ENCODE measurements at regions not wholly inside any gene's neighbourhood (a gene's known extent, or its start where the extent isn't known, plus 50 kb on each side); places are given as distances from the start of the nearest gene placed in this dataset.
A peak's percentile ranks its signal among the peaks of the same experiment; 100 is the strongest.

GRCh38 chr2:180191432-180192124, 184.5 kb upstream of the CWC22 start:
- no peak for ATAC-seq

- no peak for ATAC-seq
Observed at GRCh38 chr2:180190851-180191250, 183.8 kb upstream of the CWC22 start.

- no peak for ATAC-seq
Observed at GRCh38 chr2:180187611-180188010, 180.5 kb upstream of the CWC22 start.

GRCh38 chr2:180184506-180184905, 177.4 kb upstream of the CWC22 start:
- ATAC-seq = peak; percentile 75

DNA sequence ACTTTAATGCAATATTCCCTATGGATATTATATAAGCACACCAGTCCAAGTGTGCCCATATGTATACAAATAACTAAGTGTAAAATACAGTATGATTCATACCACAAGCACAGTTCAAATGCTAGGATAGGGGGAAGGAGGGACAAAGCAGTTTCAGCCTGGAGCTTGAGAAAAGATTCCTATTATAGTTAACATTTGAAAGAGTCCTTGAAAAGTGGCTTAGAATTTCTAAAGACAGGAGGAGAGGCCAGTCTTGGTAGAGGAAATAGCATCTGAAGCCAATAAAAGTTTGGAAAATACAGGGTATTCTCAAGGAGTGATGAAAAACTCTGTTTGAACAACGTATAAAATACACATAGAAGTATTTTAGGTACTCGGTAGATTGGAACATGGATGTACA, 173.4 kb upstream of the CWC22 start:
- no peak for ATAC-seq

- no peak for ATAC-seq
Observed at GRCh38 chr2:180177534-180177933, 170.4 kb upstream of the CWC22 start.

DNA sequence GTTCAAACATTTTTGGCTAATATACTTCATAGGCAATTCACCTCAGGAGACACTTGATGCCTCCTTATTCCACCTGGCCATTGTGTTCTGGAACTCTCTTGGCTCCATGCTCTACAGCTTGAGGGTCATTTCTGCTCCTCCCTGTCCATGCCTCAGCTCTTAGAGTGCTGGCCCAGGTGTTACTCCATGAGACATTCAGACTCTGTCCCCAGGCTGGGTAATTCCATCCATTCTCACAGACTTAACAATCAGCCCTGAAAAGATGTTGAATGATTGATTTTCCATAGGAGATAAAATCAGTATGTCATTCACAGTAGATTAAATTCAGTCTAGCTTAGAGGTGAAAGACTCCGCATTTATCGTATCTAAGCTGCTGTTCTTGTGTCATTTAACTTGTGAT, 168.6 kb upstream of the CWC22 start:
- no peak for ATAC-seq

- ATAC-seq = no peak
Observed at GRCh38 chr2:180174580-180174979, 167.5 kb upstream of the CWC22 start.

- no peak for ATAC-seq
Observed at GRCh38 chr2:180169474-180169873, 162.4 kb upstream of the CWC22 start.

GRCh38 chr2:180161415-180161814, 154.3 kb upstream of the CWC22 start:
- no peak for ATAC-seq

DNA sequence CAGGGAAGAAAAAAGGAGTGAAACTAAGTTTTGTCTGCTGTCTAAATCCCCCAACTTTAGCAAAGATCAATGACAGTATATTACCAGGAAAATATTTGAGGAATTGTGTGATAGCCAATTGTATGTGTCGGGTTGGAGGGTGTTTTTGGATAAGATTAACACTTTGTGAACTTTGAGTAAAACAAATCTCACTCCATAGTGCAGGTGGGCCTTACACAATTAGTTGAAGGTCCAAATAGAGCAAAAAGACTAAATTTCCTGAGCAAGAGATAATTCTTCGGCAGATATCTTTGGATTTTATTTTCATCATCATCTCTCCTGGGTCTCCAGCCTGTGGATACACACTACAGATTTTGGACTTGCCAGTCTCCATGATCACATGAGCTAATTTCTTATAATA, 152.8 kb upstream of the CWC22 start:
- no peak for ATAC-seq

DNA sequence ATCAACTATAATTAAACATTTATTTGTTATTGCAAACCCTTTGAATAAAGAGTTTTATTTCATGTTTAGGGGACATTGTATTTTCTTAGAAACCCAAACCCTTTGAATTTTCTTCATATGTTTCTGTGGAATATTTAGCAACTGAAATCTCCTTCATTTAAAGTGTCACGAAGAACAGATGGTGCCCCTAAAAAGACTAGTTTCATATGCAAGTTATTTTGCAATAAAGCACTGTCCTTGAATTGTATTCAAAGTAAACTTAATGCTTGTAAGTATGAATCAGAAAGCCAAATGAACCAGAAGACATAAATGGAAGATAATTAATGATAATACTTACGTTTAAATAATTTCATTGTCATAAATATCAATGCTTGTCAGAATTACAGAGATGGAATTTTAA, 151.9 kb upstream of the CWC22 start:
- ATAC-seq = no peak

DNA sequence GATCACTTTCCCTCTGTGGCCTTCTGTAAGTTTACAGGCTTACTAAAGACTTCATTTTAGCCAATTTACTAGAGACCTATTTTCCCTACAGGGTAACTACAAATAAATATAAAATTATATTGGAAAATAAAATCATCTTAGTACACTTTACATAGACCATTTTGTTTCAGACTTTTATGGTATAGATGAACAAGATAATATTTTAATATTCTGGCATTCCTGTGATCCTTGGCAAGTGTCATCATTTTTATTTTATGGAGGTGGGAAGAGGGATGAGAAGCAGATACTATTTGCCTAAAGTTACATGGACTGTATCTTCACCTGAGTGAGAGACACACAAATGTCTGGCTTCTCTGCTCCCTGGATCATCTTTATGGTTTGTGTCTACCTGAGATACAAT, 149.6 kb upstream of the CWC22 start:
- no peak for ATAC-seq

GRCh38 chr2:180150606-180151005, 143.5 kb upstream of the CWC22 start:
- ATAC-seq = no peak

GRCh38 chr2:180146541-180146940, 139.4 kb upstream of the CWC22 start:
- ATAC-seq = no peak

GRCh38 chr2:180146114-180146513, 139.0 kb upstream of the CWC22 start:
- no peak for ATAC-seq

- no peak for ATAC-seq
Observed at GRCh38 chr2:180145163-180145562, 138.1 kb upstream of the CWC22 start.

- ATAC-seq = no peak
Observed at GRCh38 chr2:180144338-180144813, 137.3 kb upstream of the CWC22 start.

GRCh38 chr2:180143633-180144337, 136.7 kb upstream of the CWC22 start:
- no peak for ATAC-seq

DNA sequence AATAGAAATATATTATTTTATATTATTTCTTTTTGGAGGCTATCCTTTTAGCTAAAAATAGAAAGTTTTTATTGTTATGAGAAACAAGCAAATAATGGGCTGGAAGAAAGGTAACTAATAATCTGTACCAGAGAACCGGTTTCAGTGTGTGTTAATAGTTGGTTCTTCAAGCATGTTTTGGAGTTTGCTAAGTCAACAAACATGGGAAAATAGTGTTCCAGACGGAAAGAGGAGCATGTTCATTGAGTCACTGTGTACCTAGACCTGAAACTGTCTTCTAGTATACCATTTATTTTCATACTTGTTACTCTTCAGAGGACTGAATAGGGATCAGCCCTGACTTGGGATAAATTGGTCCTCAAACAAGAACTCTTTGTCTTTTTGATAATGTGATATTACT, 134.5 kb upstream of the CWC22 start:
- no peak for ATAC-seq

DNA sequence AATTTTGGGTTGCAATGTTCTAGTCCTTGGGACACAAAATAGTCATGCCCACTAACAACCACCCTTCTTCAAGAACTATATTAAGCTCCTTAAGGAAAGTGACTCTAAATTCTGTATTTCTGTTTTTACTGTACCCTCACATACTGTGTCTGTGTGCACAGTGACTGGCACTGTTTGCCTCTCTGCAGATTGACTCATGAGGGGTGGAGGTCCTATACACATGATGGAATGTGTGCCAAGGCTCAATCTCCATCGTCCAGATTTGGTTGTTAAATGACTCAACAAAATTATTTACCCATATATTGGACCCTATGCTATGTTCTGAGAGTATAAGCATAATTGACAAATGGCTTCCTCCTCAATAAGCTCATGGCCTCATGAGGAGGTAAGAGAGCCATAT, 126.6 kb upstream of the CWC22 start:
- ATAC-seq = no peak

- peak; percentile 55 for ATAC-seq
Observed at GRCh38 chr2:180130403-180130802, 123.3 kb upstream of the CWC22 start.

- no peak for ATAC-seq
Observed at GRCh38 chr2:180128861-180129260, 121.8 kb upstream of the CWC22 start.

GRCh38 chr2:180125245-180125962, 118.3 kb upstream of the CWC22 start:
- ATAC-seq = peak; percentile 95

Measured in esophagus mucosa (tissue), 1 donor.